ENCODE measurements at regions not wholly inside any gene's neighbourhood (a gene's known extent, or its start where the extent isn't known, plus 50 kb on each side); places are given as distances from the start of the nearest gene placed in this dataset.

GRCh38 chr3:88828466-88828865 lies 279.0 kb upstream of the EPHA3 start:
- no peak for TF ChIP-seq CTCF (conservative IDR thresholded peaks at IDR 0.05; ENCODE audit: low read depth, low read length)
- TF ChIP-seq, protein P1, sequence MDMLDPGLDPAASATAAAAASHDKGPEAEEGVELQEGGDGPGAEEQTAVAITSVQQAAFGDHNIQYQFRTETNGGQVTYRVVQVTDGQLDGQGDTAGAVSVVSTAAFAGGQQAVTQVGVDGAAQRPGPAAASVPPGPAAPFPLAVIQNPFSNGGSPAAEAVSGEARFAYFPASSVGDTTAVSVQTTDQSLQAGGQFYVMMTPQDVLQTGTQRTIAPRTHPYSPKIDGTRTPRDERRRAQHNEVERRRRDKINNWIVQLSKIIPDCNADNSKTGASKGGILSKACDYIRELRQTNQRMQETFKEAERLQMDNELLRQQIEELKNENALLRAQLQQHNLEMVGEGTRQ (IDR thresholded peaks at IDR 0.05; ENCODE audit: low read depth, low read length), result no peak
- no peak for TF ChIP-seq POLR2A (IDR thresholded peaks at IDR 0.05; ENCODE audit: low read depth, low read length)
- no peak for TF ChIP-seq MAFK (IDR thresholded peaks at IDR 0.05; ENCODE audit: low read depth, low read length)
- no peak for TF ChIP-seq CEBPB (IDR thresholded peaks at IDR 0.05; ENCODE audit: low read depth, low read length)
- TF ChIP-seq MXI1 (IDR thresholded peaks at IDR 0.05; ENCODE audit: borderline replicate concordance, low read depth, low read length), result no peak

All from IMR-90 (cell line).